HG03159 (cell line): ENCODE measurements at regions not wholly inside any gene's neighbourhood (a gene's known extent, or its start where the extent isn't known, plus 50 kb on each side); places are given as distances from the start of the nearest gene placed in this dataset.
"Not testable (repeated sequence)": the region's sequence is repeated elsewhere in the genome, so short reads cannot be mapped to it uniquely, and the experiment has no call there.

ENCODE experiments used
- ATAC-seq: cut with Tn5 transposase; IDR thresholded peaks from one replicate; pipeline ENCODE4 v1.9.1; 2021; ENCODE audit warnings: mild to moderate bottlenecking, moderate library complexity; ENCODE audit not compliant: unreplicated experiment

DNA sequence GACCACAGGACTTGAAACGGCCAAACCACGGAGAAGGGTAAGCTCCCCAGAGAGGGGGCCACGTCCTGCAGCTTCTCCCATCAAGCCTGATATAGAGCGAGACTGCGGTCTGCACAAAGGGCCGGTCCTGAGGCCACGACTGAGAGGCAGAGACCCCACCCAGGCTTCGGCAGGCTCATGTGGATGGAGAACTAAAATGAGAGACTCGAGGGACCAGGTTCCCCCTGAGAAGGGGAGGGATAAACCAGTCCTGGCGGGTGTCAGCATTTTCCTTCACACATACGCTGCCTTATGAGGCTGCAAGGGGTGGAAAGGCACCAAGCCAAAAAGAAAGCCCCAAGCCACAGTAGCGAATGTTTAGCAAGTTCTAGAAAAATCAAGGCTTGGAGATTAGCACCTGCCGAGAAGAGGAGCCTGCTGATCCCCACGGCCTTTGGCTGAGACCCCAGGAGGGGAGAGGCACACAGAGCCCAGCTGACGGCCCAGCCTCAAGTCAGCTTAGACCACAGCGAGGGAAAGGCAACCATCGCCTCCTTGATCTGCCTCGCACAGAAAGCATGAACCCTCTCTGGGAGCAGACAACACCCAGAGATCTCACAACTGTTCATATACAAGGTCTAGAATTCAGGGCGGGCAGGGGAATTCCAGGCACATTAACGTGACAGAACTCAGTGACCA lies 92.6 kb upstream of the RNF32 start:
- ATAC-seq, result no peak

DNA sequence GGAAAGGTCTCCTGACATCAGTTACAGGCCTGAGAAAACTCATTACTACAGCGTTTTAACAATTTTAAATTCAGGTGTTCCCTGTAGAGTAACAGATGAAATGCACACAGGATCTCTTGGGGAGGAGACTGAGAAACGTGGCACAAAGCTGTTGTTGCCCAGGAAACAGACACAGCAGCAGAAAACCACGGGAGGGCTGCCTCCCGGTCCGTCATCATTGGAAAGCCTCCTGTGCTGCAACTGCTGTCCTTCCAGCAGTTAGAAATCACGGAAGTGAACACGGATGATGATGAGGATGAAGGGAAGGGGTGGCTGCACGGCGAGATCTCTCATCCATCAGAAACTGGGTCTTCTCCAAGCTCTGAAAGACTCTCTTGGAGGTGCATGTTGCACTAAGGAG lies 94.6 kb upstream of the RNF32 start:
- no peak for ATAC-seq

DNA sequence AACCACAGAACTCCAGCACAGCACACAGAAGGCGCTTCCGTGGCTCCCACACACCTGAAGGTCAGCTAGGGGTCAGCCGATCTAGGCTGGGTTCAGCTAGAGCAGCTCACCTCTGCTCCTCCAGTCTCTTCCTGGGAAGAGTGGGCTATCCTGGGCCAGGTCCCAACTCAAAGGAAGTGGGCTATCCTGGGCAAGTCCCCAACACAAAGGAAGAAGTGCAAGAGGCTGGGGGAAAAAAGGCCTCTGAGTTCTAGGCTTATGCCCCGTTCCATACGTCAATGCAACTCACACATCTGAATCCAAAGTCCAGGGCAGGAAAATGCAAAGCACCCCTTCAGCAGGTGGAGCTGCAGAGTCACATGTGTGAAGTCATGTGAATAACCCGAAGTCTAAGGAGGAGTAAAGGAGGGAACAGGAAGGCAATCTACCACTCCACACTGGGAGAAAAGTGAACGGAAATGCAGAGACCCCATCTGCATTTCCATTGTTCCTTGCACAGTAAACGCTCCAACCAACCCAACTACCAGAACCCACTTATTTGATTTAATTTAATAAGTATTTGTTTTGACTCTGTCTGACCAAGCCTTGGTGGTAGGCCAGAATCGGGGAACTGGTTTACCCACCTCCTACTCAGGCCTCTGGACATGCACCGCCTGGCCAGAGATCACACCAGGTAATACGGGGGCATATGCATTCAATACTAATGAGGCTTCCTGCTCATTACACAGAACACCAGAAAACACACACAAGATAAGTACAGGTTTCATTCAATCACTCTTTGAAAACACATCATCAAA lies 95.5 kb upstream of the RNF32 start:
- no peak for ATAC-seq

DNA sequence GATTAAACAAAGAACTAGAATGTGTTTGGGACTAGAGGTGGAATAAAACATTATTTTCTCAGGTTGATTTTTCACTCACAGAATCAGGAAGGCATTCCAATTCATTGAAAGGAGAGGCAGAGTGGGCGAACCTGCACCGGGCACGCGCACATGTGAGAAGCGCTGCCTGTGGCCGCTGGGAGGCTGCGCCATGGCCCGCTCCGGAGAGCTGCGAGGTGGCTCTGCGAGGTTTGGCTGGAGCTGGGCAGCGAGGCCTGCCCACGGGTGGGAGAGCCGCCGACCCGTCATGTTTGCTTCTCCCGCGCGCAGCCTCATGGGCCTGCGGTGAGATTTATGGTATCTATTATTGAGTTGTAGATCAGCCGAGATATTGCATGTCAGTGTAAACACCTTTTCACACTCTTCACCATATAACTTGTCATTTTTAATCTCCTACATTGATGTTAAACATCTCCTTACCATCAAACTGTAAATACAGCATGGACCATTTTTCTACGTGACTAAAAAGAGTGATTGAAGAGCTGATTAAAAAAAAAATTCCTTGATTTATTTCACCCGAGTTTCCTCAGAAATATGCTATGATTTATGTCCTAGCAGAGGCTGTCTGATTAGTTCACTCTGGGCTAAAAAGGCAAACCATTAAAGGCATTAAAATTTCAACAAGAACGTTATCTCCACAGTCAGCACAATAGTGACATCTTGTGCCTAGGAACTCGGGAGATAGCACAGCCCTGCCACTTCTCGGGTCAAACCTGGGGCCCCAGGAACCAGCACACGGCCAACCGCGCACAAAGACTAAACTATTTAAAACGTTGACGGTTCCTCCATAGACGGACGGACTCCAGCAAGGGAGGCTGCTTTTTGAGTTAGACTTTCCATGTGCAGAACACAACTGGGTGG lies 96.6 kb upstream of the RNF32 start:
- ATAC-seq, result no peak

DNA sequence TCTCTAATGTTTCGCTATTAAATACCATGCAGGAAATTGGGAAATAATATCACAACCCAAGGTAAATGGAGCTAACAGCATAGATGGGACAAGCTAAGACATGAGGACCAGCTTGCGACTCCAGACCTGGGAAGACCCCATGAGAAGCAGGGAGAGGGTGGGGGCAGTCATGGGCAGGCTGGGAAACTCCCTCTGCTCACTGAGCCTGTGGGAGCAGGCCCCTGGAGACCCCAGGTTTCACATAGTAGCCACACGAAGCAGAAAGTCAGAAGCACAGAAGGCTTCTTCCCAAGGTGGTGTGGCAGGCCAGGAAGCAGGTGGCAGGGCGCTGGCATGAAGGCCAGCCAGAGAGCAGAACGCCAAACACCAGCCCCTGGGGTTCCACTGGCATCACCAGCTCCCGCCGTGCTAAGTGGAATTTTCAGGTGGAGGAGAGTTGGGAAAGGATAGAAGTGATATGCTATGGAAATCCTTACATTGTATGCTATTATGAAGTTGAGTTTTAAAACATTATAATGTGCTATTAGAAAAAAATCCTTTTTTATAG lies 99.9 kb upstream of the RNF32 start:
- no peak for ATAC-seq

DNA sequence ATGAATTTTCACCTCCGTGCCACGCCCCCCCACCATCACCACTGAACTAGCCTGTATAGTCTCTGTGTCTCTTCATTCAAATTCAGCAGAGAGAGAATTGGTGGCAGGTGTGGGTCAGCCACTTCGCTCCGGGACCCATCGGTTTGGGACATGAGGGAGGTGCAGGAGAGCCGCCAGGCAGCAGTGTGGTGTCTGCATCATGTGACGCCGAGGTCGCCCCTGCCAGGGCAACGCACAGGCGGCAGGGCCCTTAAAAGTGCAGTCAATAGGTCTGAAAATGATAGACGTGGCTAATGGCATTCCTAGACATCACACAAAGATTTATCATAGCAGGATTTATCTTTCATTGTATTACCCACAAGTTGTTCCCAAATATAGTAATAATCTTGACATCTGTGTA lies 100.6 kb upstream of the RNF32 start:
- ATAC-seq, result no peak

DNA sequence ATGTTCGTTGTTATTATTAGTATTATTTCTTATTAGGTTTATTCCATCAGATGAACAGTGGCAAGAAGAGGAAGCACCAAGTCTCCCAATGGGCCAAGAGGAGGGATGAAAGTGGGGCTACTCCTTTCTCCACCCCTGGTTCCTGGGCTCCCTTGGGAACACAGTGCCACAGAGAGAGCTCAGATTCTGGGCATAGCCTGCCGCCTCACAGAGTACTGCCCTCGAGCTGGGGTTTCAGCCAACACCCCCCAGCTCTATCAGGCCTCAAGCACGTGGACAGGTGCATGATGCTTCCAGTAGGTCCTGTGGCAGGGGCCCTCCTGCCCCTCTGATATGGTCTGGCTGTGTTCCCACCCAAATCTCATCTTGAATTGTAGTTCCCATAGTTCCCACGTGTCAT lies 103.6 kb upstream of the RNF32 start:
- no peak for ATAC-seq

DNA sequence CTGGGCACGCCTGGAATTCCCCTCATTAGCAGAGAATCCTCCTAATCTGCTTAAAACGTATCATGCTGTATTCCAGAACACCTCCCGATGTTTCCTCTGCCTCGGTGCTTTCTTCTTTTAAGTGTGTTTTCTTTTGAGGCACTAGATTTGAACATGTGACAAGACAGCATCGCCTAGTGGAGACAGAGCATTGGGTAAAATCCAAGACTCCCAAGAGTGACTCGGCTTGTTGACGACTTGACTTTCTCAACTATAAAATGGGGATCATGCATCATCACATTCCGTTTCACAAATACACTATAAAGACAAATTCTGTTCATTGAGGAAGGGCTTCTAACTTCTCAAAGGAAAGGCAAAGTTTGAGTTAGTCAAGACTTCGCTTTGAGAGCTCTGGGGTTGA lies 105.6 kb upstream of the RNF32 start:
- ATAC-seq, result no peak

DNA sequence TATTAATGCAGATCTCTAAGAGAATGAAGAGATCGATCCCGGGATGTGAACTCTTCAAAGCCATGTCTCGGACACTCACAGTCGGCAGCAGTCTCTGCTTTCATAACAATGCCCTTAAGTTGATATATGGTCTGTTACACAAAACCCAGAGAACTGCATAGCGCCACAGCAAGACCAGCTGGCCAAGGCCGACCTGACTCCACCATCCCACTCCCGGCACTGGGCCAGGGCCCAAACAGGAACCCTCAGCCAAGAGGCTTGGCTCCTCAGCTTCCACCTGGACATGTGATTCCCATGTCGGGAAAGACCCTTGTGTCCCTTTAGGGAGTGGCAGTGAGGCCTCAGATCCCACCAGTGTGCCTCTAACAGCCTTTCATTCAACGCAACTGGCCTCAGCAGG lies 106.6 kb upstream of the RNF32 start:
- ATAC-seq, result no peak

DNA sequence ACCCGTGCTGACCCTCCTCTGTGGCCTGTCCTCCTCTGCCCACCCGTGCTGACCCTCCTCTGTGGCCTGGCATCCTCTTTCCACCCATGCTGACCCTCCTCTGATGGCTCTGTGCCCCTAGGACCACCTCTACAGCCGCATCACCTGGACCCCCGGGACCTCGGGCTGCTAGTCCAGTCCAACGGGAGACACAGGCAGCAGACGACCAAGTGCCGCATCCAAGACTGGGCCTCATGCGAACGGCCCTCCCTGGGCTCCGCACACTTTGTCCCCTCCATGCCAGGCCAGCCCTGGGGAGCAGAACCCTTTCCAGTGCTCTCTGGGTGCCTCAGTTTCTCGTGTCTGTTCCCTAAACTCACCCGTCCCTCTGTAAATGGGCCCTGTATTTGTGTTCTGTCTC lies 107.2 kb upstream of the RNF32 start:
- ATAC-seq, result no peak

DNA sequence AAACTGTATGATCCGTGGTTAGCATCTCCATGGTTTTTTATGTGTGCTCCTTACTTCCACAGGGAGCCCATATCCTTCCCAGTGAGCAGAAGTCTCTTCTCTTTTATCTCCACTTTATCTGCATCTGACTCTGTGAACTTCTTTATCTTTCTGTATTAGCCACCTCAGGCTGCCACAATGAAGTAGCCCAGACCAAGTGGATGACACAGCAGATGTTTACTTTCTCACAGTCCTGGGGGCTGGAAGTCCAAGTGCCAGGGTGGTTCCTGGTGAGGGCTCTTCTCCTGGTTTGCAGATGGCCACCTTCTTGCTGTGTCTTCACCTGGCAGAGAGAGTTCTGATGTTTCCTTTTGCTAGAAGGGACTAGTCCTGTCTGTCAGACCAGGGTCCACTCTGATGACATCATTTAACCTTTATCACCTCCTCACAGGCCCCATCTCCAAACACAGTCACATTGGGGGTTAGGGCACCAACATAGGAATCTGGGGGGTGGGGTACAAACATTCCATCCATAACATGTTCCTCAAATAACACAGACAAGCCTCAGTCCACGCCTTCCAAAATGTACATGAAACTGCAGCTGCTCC lies 108.5 kb upstream of the RNF32 start:
- ATAC-seq, result no peak

DNA sequence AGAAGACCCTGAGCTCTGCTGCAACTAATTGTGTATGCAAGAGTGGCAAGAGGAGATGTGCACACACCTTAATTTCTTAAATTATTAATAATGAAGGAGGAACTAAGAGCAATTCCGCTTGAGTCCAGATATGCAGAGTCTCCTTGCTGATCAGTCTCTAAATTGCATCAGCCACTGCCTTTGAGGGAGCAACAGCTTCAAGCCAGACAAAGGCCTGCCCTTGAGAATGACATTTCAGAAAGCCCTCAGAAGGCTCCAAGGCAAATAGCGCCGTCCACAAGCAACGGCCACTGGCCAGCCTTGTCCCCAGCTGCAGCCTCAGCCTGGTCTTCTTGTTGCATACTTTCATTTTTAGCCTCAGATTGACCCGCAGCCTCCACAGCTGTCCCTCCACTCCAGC lies 110.6 kb upstream of the RNF32 start:
- ATAC-seq, result no peak

DNA sequence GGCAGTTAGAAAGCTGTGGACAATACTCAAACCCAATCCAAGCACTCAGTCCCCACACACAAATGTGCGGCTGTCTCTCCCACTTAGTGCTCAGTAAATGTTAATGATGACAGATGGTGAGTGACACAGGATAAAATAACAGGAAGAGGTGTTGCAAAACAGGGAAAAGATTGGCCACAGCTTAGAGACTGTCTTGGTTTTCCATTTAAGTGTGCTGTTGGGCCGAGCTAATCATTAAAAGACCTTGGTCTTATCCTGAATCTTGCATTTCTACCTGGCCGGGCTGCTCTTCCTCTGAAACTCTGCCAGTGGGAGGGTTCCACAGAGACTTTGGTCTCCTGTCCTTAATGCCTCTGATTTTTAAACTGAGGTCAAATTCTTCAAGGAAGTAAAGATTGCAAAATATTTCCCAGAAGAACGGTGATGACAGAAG lies 113.1 kb upstream of the RNF32 start:
- no peak for ATAC-seq

DNA sequence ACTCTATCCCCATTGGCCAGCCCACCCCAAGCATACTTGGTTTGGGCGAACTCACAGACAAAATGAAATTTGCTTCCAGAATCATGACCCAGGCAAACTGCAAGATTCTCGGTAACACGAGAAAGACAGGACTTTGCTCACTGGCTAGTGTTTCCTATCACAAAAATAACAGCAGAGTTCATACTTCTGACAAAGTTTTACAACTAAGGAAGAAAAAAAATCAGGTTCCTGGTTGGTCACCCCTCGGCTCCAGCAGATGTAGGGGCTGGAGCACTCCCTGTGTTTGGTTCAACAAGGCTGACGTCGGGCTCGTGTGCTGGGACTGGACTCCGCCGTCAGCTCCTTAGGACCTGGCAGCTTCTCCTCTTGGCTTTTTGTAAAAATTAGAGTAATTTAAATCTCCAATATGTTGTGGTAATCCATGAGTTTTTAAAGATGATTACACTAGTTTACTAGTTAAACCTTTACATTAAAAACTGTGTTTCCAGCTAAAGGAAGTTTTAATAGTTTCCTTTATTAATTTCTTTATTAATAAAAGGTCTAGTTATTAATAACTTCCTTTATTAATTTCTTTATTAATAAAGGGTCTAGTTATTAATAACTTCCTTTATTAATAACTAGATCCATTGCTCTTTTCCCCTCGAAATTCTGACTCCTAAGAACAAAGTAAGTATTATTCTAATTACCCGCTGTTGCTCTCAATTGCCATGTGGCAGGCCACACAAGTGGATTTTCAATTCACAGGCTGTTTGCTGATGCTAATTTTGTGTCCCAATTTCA lies 115.6 kb upstream of the RNF32 start:
- ATAC-seq, result no peak

DNA sequence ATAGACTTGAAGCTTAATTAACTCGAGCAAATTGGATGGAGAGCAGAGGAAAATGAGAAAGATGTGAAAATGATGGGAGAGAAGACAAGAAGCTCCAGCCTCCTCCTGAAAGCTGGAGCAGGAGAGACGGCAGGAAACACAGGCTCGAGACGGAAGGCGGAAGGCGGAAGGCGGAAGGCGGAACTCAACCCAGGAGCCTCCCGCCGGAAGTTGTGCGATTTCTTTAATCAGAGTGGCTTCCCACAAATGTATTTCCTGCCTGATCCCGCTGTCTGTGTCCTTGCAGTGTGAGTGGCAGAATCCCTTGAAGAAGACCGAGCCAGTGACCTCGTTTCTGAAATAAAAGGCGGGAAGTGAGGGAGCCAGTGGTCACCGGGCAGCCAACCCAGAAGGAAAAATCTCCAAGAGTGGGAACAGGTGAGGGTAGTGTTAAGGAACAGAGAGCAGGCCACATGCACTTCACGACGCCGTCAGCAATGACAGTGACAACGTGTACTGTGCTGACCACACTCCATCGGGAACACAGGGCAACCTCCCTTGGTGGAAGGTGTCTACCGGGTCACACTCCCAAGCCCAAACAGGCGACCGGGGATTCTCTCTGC lies 117.0 kb upstream of the RNF32 start:
- no peak for ATAC-seq

DNA sequence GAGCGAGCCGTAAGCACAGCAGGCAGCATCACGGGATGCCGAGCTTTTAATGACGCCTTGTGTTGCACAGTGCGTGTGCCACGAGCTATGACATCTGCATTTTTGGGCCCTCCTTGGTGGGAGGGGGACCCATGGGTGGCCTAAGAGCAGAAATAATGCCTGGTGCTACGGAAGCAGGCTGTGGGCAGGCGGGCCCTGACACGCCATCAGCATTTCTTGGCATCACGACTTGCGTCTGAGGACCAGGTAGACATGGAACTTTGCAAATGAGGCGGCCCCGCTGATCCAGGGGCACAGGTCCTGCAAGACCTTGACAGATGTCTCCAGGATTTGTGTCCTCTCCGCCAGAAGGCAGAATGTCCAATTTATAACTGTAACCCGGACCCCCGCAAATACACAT lies 117.8 kb upstream of the RNF32 start:
- no peak for ATAC-seq

DNA sequence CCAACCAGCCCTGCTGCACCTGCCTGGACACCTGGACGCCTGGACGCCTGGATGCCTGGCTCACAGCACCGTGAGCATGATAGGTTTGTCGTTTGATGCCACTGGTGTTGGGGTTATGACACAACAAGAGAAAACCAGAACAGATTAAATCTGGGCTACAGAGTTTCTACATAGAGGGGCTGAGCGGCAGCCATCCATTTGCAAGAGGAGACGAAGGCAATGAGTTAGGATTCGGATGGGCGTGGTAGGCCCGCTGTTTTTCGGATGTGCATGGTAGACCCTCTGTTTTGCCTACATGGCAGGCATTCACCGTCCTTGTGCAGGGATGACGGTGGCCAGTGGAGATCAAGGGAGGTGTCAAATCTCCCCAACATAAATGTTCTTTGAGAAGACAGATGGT lies 121.5 kb upstream of the RNF32 start:
- ATAC-seq, result no peak

DNA sequence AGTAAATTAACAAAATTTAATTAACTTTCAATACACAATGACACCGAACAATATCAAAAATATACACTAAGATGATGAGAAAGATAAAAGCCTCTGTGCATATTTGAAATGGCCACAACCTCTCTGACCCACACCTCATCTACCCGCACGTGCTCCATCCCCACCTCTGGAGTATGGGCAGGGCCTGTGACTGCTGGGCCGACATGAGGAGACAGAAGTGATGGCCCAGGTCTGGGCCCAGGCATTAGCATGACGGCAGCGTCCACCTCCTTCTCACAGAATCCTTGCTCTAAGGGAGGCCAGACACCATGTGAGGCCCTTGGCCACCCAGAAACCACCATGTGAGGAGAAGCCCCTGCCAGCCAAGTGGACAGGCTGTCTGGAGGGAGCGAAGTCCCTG lies 122.1 kb upstream of the RNF32 start:
- no peak for ATAC-seq

DNA sequence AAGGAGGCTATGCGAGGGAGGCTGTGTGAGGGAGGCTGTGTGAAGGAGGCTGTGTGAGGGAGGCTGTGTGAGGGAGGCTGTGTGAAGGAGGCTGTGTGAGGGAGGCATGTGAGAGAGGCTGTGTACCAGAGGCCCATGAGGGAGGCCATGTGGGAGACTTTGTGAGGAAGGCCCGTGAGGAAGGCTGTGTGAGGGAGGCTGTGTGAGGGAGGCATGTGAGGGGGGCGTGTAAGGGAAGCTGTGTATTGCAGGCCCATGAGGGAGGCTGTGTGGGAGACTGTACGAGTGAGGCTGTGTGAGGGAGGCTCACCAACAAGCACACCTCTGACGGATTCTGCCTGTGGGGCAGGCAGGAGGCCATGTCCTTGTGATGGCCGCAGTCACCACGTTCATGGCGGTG lies 122.7 kb upstream of the RNF32 start:
- ATAC-seq, result not testable (repeated sequence)
